ENCODE measurements at regions not wholly inside any gene's neighbourhood (a gene's known extent, or its start where the extent isn't known, plus 50 kb on each side); places are given as distances from the start of the nearest gene placed in this dataset.
A peak's percentile ranks its signal among the peaks of the same experiment; 100 is the strongest.
"Not testable (repeated sequence)": the region's sequence is repeated elsewhere in the genome, so short reads cannot be mapped to it uniquely, and the experiment has no call there.

DNA sequence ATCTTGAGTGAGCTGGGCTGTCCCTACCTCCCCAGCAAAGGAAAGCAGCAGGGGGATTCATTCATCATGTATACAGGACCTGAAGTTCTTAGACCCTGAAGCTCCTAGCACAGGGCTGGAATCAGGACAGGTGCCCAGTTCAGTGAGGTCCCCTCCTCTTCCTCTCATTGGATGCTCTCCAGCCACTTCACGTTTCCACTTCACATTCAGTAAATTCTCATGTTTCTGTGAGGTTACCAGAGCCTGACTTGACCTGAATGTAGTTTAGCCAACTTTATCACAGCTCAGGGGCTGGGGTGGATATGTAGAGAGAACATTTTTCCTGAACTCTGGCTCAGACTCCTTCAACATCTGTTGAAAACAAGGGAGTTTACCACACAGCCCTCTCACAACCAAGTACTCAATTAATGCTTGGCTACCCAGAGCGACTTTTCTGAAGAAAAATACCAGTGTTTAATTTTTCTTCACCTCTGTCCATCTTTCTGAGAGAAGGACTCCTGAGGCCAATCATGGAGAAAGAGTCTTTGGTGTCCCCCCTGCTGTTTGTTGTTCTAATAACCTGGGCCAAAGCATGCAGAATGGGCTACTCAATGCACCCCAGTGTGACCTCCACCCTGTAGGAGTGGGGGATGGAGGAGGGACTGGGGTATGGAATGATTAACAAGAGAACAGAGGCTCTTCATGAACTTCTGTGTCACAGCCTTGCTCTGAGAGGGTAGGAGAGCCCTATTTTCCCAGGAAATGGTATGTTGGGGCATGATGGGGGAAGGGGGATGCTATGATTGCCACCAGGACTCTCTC, 108.3 kb upstream of the FGGY start:
- peak; percentile 86 for DNase-seq

DNA sequence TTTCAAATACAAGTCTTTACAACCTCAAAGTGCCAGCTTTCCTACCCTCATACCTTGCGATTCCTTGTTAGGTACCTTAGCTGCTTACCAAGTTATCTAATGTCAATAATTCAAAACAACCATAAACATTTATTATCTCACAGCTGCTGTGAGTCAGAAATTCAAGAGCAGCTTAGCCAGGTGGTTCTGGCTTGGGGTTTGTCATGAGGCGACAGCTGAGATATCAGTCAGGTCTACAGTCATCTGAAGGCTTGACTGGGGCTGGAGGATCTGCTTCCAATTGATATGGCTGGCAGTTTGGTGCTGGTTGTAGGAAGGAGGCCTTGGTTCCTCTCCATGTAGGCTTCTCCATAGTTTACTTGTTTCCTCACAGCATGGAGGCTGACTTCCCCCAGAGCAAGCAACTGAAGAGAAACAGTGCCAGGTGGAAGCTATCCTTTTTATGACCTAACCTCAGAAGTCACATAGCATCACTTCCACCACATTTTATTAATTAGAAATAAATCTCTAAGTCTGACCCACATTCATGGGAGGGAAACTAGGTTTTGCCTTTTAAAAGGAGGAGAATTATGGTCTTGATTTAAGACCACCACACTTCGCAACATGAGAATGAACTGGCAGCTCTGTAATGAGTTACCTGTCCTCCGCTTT, 103.3 kb upstream of the FGGY start:
- no peak for DNase-seq

DNA sequence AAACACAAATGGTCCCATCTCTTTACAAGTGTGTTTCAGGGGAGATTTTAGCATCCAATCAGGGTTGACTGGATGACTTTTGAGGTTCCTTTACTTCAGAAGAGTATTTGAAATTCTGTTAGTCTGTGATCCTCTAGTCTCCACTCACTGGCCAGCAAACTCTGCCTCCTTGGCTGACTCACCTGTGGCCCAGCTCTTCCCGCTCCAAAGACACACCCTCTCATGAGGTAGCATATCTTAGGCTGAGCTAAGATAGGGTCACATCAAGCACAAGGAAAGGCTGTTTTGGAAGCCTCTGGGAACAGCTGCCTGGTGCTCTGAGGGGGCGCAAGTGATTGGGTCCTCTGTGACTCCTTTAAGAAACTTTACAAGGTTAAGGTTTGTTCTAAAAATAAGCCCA, 102.3 kb upstream of the FGGY start:
- DNase-seq = no peak

GRCh38 chr1:59195151-59195550, 101.7 kb upstream of the FGGY start:
- DNase-seq = no peak

DNA sequence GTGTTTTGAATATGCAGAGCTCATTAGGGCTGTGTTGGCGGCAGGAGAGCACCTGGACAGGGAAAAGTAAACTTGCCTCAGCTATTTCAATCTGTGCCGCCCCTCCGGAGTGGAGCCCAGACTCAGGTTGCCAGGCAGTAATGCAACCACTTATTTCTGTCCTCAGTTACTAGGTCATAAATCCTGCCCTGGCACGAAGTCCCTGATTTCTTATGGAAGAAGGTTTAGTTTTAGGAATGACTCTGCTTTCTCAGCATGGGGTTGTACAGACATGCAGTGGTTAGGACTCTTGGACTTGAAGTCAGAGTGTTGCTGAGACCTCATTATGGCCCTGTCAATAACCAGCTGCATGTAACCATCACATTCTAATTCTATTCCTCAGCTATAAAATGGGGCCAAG, 98.3 kb upstream of the FGGY start:
- peak; percentile 37 for DNase-seq

DNA sequence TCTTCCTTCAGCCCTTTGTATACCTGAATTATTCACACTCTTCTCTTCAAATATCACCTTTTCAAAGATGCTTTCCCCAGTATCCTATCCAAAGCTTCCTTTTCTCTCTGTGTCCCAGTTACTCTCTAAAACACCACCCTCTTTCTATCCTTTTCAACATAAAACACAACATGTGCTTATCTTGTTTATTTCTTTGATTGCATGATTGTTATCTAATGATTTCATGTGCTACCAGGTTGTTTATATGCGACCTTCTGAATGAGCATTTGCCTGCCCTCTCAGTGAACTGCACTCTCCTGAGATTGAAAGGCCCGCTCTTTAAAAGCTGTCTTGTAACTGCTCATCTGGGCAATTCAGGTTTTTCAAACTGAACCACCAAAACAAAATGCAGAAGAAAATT, 97.7 kb upstream of the FGGY start:
- no peak for DNase-seq

DNA sequence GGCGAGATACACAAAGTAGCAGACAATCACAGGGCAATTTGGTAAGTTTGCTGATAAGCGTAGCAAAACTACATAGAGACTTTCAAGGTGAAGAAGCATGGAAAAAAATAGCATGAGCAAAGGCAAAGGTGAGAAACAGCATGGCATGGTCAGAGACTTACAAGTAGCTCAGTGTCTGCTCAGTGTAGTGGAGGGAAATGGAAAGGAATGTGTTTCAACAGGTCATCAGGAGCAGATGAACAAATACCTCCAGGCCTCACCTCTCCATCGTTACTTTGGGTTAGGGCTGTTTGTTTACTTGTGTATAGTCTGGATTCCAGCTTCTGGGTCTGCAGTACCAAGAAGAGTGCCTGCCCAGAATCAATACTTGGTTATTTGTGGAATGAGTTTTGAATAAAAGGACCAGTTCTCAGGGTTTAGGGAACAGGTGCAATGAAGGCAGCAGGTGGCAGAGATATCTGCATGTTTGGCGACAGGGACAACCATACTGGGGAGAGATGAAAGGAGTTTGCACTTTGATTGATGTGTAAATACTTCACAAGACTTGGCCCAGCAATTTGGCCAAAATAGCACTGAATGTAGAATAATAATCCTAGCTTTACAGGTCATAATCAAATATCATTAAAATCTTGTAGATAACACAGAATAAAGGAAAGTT, 97.0 kb upstream of the FGGY start:
- peak; percentile 95 for DNase-seq

DNA sequence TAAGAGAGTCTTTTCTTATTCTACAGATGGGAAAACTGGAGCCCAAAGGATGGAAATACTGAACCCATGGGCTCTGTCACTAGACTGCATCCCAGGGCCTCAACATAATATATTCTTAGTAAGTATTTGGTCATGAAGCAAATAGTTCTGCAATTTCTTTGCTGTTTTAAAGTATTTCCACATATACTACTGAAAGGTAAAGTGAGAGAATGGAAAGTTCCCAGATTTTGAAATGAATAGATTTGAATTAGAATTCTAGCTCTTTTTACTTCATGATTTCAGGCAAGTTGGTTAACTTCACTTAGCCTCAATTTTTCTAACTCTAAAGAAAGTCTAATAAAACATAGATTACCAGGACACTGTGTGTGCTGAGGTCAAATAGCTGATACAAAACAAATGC, 95.6 kb upstream of the FGGY start:
- no peak for DNase-seq

GRCh38 chr1:59202455-59202854, 94.4 kb upstream of the FGGY start:
- DNase-seq = no peak

DNA sequence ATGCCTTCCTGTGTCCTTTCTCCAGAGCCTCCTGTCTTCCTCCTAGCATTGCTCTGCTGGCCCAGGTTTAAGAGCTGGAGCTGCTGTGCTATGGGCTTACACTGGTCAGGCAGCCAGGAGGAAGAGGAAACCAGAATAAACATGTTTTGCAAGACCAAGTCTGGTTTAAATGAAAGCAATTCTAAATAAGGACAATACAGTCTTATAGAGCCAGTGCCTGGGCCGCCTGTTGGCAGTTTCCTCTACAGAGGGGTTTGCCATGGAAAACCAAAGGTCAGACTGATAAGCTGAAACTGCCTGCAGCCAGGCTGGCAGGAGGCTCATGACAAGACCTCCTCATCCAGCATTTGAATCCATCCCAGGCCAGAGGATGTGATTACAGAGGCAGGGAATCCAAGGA, 92.9 kb upstream of the FGGY start:
- DNase-seq = no peak

- not testable (repeated sequence) for DNase-seq
Observed at GRCh38 chr1:59206616-59207015, 90.3 kb upstream of the FGGY start.

DNA sequence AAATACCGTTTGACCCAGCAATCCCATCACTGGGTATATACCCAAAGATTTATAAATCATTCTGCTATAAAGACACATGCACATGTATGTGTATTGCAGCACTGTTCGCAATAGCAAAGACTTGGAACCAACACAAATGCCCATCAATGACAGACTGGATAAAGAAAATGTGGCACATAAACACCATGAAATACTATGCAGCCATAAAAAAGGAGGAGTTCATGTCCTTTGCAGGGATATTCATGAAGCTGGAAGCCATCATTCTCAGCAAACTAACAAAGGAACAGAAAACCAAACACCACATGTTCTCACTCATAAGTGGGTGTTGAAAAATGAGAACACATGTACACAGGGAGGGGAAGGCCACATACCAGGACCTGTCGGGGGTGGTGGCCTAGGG, 86.5 kb upstream of the FGGY start:
- not testable (repeated sequence) for DNase-seq

- no peak for DNase-seq
Observed at GRCh38 chr1:59212706-59213105, 84.2 kb upstream of the FGGY start.

- DNase-seq = peak; percentile 95
Observed at GRCh38 chr1:59214248-59215208, 82.4 kb upstream of the FGGY start.

GRCh38 chr1:59215766-59216291, 81.1 kb upstream of the FGGY start:
- peak; percentile 56 for DNase-seq

DNA sequence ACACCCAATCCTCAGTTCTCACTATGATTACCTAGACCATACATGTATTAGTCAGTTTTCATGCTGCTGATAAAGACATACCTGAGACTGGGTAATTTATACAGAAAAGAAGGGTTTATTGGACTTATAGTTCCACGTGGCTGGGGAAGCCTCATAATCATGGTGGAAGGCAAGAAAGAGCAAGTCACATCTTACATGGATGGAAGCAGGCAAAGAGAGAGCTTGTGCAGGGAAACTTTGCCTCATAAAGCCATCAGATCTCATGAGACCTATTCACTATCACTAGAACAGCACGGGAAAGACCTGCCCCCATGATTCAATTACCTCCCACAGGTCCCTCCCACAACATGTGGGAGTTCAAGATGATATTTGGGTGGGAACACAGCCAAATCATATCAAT, 79.5 kb upstream of the FGGY start:
- not testable (repeated sequence) for DNase-seq

- DNase-seq = no peak
Observed at GRCh38 chr1:59218521-59219236, 78.2 kb upstream of the FGGY start.

GRCh38 chr1:59219916-59220315, 77.0 kb upstream of the FGGY start:
- DNase-seq = no peak

GRCh38 chr1:59220356-59220755, 76.5 kb upstream of the FGGY start:
- DNase-seq = no peak

- no peak for DNase-seq
Observed at GRCh38 chr1:59223198-59223597, 73.7 kb upstream of the FGGY start.

DNA sequence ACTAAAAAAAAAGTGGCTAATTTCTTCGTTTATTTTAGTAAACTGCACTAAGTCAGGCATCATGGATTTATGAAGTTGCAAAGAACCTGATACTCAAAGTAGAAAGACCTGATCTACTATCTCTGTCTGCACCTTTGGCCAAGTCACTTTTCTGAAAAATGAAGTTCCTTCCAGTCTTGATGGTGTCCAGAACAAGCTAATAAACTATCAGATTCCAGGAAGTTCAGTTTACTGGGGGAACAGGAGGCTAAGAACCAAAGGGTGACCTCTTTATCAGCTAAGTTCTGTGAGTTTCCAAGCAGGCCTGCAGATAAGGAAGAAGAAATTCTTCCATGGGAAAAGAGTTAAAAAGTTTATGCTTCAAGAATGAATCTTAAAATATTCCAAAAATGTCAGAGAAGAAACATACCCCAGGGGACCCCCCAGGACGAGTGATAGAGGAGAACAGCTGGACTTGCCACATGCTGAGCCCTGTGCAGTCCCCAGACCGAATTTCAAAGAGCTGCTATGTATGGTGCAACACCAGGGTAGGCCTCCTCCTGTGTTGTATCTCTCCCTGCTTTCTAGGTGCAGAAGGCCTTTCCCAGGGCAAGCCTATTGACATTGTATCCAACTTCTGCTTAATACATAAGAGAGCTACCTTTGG, 72.8 kb upstream of the FGGY start:
- DNase-seq = no peak

All from NCI-H510A treated with DMSO at 0.1 percent for 48 hours (cell line).